ENCODE measurements at regions not wholly inside any gene's neighbourhood (a gene's known extent, or its start where the extent isn't known, plus 50 kb on each side); places are given as distances from the start of the nearest gene placed in this dataset.

DNA sequence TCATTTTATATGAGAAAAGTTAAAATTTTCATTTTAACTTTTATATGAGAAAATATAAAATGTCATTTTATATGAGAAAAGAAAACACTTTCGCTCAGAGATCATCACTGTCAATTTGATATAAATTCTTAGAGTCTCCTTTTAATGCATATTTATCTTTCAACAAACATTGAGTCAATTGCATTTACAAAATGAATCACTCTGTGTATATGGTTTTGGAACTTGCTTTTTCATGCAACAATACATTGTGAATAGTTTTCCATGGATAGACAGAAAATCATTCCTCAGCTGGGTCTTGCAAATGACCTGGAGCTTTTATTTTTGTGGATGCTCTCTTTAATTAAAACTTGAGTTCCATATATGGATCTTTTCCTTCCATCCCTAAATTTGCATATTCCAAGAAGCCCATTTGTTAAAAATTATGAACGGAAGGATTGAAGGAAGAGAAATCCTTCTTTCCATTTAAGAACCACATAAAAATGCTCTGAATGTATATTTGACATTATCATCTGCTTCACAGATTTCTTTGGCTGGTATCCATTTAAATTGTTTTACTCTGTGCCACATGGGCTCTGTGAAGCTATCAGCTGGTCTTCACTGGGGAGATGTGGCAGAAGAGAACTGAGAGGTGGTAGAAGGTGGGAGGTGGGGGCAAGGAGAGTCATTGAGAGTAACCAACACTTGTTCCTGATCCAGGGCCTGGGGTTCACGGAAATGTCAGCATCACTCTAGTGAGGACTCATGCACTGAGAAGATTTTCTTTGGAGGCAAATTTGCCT lies 104.1 kb downstream of the QPCT start:
- DNase-seq (ENCODE audit: low spot score), result no peak
- H3K4me3 ChIP-seq, result no peak overlapping the region
- TF ChIP-seq, protein P1, sequence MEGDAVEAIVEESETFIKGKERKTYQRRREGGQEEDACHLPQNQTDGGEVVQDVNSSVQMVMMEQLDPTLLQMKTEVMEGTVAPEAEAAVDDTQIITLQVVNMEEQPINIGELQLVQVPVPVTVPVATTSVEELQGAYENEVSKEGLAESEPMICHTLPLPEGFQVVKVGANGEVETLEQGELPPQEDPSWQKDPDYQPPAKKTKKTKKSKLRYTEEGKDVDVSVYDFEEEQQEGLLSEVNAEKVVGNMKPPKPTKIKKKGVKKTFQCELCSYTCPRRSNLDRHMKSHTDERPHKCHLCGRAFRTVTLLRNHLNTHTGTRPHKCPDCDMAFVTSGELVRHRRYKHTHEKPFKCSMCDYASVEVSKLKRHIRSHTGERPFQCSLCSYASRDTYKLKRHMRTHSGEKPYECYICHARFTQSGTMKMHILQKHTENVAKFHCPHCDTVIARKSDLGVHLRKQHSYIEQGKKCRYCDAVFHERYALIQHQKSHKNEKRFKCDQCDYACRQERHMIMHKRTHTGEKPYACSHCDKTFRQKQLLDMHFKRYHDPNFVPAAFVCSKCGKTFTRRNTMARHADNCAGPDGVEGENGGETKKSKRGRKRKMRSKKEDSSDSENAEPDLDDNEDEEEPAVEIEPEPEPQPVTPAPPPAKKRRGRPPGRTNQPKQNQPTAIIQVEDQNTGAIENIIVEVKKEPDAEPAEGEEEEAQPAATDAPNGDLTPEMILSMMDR (IDR thresholded peaks at IDR 0.05), result no peak
- H3K27ac ChIP-seq, result no peak overlapping the region

DNA sequence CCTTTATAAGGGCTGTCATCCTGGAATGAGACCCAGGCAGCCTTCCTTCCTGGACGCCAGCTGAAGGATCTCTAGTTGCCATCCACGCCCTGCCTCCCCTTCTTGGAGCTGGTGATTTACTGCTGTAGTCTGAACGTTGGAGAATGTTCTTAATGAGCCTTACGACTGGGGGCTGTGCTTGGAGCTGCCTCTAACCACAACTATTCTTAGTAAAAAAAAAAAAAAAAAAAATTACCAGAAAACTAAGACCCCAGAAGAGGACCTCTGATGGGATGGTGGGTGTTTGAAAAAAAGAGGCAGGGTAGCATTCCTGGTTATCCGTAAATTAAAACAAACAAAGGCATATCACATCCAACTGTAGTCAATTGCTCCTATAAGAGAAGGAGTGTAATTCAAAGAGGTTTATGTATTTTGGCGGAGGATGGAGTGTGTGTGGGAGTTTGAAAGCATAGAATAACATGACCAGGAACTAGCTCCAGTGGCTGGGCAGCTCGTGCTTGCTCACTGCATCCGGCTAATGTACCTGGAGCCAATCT lies 105.4 kb downstream of the QPCT start:
- Histone ChIP-seq H3K27ac (no peak overlapping the region), H3K4me3 (no peak overlapping the region)
- no peak for DNase-seq (ENCODE audit: low spot score)
- TF ChIP-seq, protein P1 (IDR thresholded peaks at IDR 0.05), result no peak

DNA sequence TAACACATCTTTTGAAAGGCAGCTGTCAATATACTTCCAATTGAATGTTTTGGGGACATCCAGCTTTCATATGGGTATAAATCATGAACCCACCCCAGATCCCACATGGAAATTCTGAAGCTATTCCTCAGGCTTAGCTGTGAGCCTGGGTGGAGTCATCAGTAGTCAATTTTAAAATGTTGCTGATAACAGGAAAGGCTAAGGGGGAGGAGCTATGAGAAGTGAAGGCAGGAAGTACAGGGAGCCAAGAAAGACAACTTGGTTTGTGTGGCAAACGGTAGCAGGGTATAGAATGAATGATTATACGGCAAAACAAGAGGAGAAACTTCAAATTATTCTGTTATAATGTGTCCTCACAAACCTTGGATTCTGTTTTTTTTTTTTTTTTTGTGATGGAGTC lies 108.6 kb downstream of the QPCT start:
- Histone ChIP-seq H3K27ac (no peak overlapping the region), H3K4me3 (no peak overlapping the region)
- TF ChIP-seq, protein P1 (IDR thresholded peaks at IDR 0.05), result no peak
- DNase-seq (ENCODE audit: low spot score), result no peak

DNA sequence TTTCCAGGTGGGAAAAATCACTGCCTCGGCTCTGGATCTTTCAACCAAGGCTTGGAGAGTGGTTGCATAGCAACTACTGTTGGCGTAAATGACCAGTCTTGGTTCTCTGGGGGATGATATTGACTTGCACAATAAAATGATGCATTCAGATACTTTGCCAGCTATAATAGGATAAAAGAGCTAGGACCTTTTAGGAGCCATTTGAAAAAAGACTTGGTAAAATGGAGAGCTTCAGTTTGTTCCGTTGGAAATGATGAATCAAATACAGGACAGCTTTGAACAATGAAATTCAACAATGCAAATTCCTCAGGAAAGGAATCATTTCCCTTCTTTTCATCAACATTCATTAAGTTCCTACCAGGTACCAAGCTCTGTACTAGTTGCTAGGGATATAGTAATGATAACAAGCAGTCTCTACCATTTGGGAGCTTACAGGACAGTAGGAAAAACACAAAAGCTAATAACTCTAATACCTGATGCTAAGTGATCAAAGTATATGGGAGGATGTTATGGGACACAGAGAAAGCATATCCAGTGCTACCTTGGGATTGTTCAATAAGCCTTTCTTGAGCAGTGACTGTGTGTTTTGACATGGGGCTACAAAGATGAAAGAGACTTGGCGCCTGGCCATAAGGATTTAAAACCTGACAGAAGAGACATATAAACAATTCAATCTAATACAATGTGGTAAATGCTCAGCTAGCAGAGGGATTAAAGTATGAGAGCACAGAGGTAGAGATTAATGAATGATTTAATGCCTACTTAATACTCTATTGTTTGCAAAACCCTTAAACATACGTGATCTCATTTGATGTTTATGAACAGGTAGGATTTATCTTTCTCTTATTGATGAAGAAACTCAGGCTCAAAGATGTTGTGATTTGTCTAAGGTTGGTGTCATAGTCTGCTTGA lies 110.7 kb downstream of the QPCT start:
- DNase-seq (ENCODE audit: low spot score), result no peak
- Histone ChIP-seq H3K27ac (no peak overlapping the region), H3K4me3 (no peak overlapping the region)
- TF ChIP-seq, protein P1 (IDR thresholded peaks at IDR 0.05), result no peak

DNA sequence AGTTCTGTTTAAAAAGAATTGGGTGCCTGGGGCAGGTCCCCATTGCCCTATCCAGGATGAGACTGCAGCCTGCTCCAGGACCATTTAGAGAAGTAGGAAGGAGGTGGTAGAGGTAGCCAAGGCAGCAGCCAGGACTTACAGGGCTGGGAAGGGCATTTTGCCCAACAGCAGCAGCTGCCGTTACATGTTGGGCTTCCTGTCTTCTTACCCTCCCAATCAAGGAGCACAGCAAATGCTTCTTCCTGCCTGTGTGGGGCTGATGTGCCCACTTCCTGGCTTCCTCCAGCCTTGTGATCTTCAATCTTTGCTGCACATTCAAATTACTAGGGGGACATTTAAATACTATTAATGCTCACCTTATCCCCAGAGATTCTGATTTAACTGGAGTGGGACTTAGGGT lies 112.0 kb downstream of the QPCT start:
- no peak overlapping the region for H3K27ac ChIP-seq
- no peak for DNase-seq (ENCODE audit: low spot score)
- TF ChIP-seq, protein P1 (IDR thresholded peaks at IDR 0.05), result no peak
- H3K4me3 ChIP-seq, result no peak overlapping the region

DNA sequence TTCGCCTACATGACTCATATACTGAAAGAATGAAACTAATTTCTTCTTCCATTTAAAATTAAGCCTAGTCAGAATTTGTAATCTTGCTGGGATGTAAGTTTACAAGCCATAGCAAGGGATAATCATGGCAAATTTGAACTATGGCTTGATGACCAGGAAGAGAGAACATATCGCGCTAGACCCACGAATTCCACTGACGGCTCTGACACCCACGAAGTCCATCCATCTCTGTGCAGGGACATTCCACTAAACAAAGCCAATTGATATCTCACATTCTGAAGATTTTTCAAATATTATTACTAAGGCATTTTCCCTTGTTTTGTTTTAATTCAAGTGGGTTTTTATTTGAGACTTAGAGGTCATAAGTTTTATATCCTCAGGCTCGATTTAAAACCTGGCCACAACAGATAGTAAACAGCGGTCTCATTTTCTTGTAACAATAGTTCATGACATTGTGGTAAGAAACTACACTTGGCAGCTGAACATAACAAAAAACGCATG lies 113.0 kb downstream of the QPCT start:
- Histone ChIP-seq H3K4me3 (peak overlapping the region; percentile 36), H3K27ac (peak overlapping the region in 1 of 2 donors; percentile 64)
- TF ChIP-seq, protein P1 (IDR thresholded peaks at IDR 0.05), result no peak
- DNase-seq (ENCODE audit: low spot score), result no peak
